NT2/D1 (cell line): ENCODE measurements at regions not wholly inside any gene's neighbourhood (a gene's known extent, or its start where the extent isn't known, plus 50 kb on each side); places are given as distances from the start of the nearest gene placed in this dataset.

Experiments
- SUZ12 ChIP-seq: IDR thresholded peaks from 2 replicates; pipeline ENCODE4 v1.6.1; 2011; ENCODE audit not compliant: insufficient read length, insufficient read depth; ENCODE audit errors: extremely low read depth
- YY1 ChIP-seq: IDR thresholded peaks from 2 replicates; pipeline ENCODE4 v1.6.1; 2011; ENCODE audit not compliant: insufficient read length, insufficient read depth
- ZNF274 ChIP-seq: IDR thresholded peaks from 2 replicates; pipeline ENCODE4 v1.6.1; 2011; ENCODE audit warnings: mild to moderate bottlenecking, low read depth, low read length

DNA sequence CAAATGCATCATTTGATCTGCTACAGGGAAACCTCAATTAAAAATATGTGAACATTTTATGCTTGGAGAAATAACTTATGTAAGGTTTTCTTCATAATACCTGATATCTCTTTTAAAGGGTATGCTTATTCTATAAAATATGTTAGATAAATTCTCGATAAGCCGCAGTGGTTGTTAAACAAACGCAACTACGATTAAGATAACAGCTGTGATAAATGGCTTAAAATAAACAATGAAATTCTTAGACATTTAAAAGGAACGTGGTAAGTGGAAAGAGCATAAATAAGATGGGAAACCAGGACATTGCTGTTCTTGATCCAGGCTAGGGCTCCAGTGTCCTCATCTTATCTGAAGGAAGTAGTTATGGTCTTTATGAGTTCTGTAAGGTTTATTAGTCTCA lies 415.9 kb downstream of the CD83 start:
- TF ChIP-seq ZNF274 (no peak), YY1 (no peak), SUZ12 (no peak)
